GM13977 (cell line): ENCODE measurements at regions not wholly inside any gene's neighbourhood (a gene's known extent, or its start where the extent isn't known, plus 50 kb on each side); places are given as distances from the start of the nearest gene placed in this dataset.
"Not testable (repeated sequence)": the region's sequence is repeated elsewhere in the genome, so short reads cannot be mapped to it uniquely, and the experiment has no call there.

ENCODE experiments used
- DNase-seq: peaks from one replicate; pipeline ENCODE4 v3.0.0; 2012; ENCODE audit warnings: low spot score
- in situ Hi-C: fragments of 300-500 bp; cut with MboI; formaldehyde crosslinking; loops from one replicate; pipeline ENCODE4 v1.12.0; 2022; ENCODE audit warnings: low sequenced_read_pairs, low pct_unique_long_range_greater_than_20kb, mixed read lengths, inconsistent platforms; ENCODE audit not compliant: unreplicated experiment
- TF ChIP-seq, protein P1 (sequence below): IDR thresholded peaks from 2 replicates; pipeline ENCODE4 v1.5.1; 2012; ENCODE audit warnings: mild to moderate bottlenecking, control low read depth; ENCODE audit not compliant: insufficient read depth; ENCODE audit errors: extremely low read depth, missing control alignments

GRCh38 chr4:149050840-149051239 is 608.6 kb upstream of the NR3C2 start:
- TF ChIP-seq, protein P1, sequence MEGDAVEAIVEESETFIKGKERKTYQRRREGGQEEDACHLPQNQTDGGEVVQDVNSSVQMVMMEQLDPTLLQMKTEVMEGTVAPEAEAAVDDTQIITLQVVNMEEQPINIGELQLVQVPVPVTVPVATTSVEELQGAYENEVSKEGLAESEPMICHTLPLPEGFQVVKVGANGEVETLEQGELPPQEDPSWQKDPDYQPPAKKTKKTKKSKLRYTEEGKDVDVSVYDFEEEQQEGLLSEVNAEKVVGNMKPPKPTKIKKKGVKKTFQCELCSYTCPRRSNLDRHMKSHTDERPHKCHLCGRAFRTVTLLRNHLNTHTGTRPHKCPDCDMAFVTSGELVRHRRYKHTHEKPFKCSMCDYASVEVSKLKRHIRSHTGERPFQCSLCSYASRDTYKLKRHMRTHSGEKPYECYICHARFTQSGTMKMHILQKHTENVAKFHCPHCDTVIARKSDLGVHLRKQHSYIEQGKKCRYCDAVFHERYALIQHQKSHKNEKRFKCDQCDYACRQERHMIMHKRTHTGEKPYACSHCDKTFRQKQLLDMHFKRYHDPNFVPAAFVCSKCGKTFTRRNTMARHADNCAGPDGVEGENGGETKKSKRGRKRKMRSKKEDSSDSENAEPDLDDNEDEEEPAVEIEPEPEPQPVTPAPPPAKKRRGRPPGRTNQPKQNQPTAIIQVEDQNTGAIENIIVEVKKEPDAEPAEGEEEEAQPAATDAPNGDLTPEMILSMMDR = no peak
- no peak for DNase-seq

GRCh38 chr4:149048451-149049143 is 606.4 kb upstream of the NR3C2 start:
- DNase-seq = no peak
- TF ChIP-seq, protein P1 = no peak
- in situ Hi-C loops = no loop called here

More at GRCh38 chr4:149050840-149051239, 608.6 kb upstream of the NR3C2 start:
- in situ Hi-C loops = no loop called here

- no peak for DNase-seq
- in situ Hi-C loops = no loop called here
- TF ChIP-seq, protein P1 = no peak
These were observed 605.2 kb upstream of the NR3C2 start for GRCh38 chr4:149047368-149047767.

GRCh38 chr4:149045731-149046130 is 603.5 kb upstream of the NR3C2 start:
- TF ChIP-seq, protein P1 = no peak
- in situ Hi-C loops = no loop called here
- DNase-seq = no peak

GRCh38 chr4:149039786-149040185 is 597.6 kb upstream of the NR3C2 start:
- in situ Hi-C loops, DNase-seq: not testable (repeated sequence)

GRCh38 chr4:149031399-149031798 is 589.2 kb upstream of the NR3C2 start:
- no peak for DNase-seq
- TF ChIP-seq, protein P1 = peak; percentile 27
- in situ Hi-C loops = no loop called here

- TF ChIP-seq, protein P1 = no peak
- DNase-seq = no peak
- in situ Hi-C loops = no loop called here
These were observed 586.9 kb upstream of the NR3C2 start for GRCh38 chr4:149029056-149029651.
